ENCODE measurements at regions not wholly inside any gene's neighbourhood (a gene's known extent, or its start where the extent isn't known, plus 50 kb on each side); places are given as distances from the start of the nearest gene placed in this dataset.

- peak; percentile 15 for DNase-seq
Observed at GRCh38 chr6:23620911-23621401, 505.1 kb upstream of the NRSN1 start.

More at GRCh38 chr6:23620911-23621401, 505.1 kb upstream of the NRSN1 start:
- Histone ChIP-seq H2BK5ac (ENCODE audit: low read depth, low read length, poor library complexity, severe bottlenecking) (no peak overlapping the region), H3K9ac (ENCODE audit: low read depth, low read length) (no peak overlapping the region; the same call in 1 of the 2 replicates), H3K27ac (ENCODE audit: insufficient read depth, low read length) (peak overlapping the region; percentile 29; the same call in 1 of the 2 replicates), H4K20me1 (ENCODE audit: insufficient read depth, low read length) (no peaks in the 10 kb centered on the region), H2AK5ac (ENCODE audit: low read depth, low read length) (no peak overlapping the region), H2BK15ac (ENCODE audit: low read depth, low read length) (no peak overlapping the region), H2BK120ac (ENCODE audit: low read depth, low read length) (no peak overlapping the region), H3K4ac (ENCODE audit: low read depth, low read length) (no peak overlapping the region), H2AK9ac (replicated peaks; ENCODE audit: low read depth, low read length, poor library complexity) (no peak overlapping the region), H3K4me2 (ENCODE audit: low read depth, low read length) (no peak overlapping the region; the same call in 1 of the 2 replicates), H3K36me3 (ENCODE audit: control insufficient read depth, insufficient read depth, low read length) (no peaks in the 10 kb centered on the region), H3K4me3 (ENCODE audit: insufficient read depth, low read depth, low read length) (no peak overlapping the region), H3K4me1 (ENCODE audit: control insufficient read depth, insufficient read depth, low read length) (no peaks in the 10 kb centered on the region), H2BK20ac (ENCODE audit: low read depth, low read length) (no peak overlapping the region), H4K8ac (ENCODE audit: low read depth in 2 of 2, low read length in 2 of 2) (no peak overlapping the region), H4K91ac (ENCODE audit: insufficient read depth, low read depth, low read length) (no peak overlapping the region), H3K18ac (ENCODE audit: low read depth, low read length) (no peak overlapping the region), H3K23ac (ENCODE audit: low read depth, low read length) (no peak overlapping the region), H3K79me1 (ENCODE audit: low read depth in 1 of 2, low read length in 2 of 2) (no peaks in the 10 kb centered on the region), H3K27me3 (ENCODE audit: control insufficient read depth, insufficient read depth, low read length) (no peaks in the 10 kb centered on the region), H3K14ac (replicated peaks; ENCODE audit: low read depth, low read length) (no peak overlapping the region), H4K5ac (ENCODE audit: low read depth, low read length) (no peak overlapping the region), H3K9me1 (ENCODE audit: insufficient read depth, low read length) (no peaks in the 10 kb centered on the region), H3K56ac (ENCODE audit: extremely low read depth, insufficient read depth, low read length) (no peak overlapping the region), H3K9me3 (ENCODE audit: control insufficient read depth, insufficient read depth, low read length) (no peaks in the 10 kb centered on the region; the same call in 1 of the 2 replicates), H2AFZ (replicated peaks; ENCODE audit: low read length, poor library complexity) (no peak overlapping the region)
- TF ChIP-seq USF2 (IDR thresholded peaks at IDR 0.05; ENCODE audit: low read depth, low read length) (no peak), RCOR1 (IDR thresholded peaks at IDR 0.05; ENCODE audit: insufficient replicate concordance, low read length) (no peak), FOS (IDR thresholded peaks at IDR 0.05; ENCODE audit: low read depth, low read length) (no peak), MAZ (IDR thresholded peaks at IDR 0.05; ENCODE audit: borderline replicate concordance, low read depth, low read length) (no peak)
- no TSS peak for BruUV-seq (replicated peaks)
- intact Hi-C loops (cut with micrococcal nuclease): no loop called here
- dilution Hi-C loops (cut with HindIII; ENCODE audit: low sequenced_read_pairs, unreplicated experiment): no loop called here
- ATAC-seq (ENCODE audit: low read depth): peak; percentile 80
- in situ Hi-C loops (cut with MboI; ENCODE audit: low sequenced_read_pairs): no loop called here
- ChIA-PET CTCF (no interaction called here), POLR2A (ENCODE audit: unreplicated experiment) (no interaction called here)
- no CpG with 5 or more reads among the region's 5 CpGs for WGBS, 2 experiments (ENCODE audit: extremely low coverage in 2 of 2, insufficient read length in 1 of 2)
